ENCODE measurements at regions not wholly inside any gene's neighbourhood (a gene's known extent, or its start where the extent isn't known, plus 50 kb on each side); places are given as distances from the start of the nearest gene placed in this dataset.
"Not testable (repeated sequence)": the region's sequence is repeated elsewhere in the genome, so short reads cannot be mapped to it uniquely, and the experiment has no call there.

DNA sequence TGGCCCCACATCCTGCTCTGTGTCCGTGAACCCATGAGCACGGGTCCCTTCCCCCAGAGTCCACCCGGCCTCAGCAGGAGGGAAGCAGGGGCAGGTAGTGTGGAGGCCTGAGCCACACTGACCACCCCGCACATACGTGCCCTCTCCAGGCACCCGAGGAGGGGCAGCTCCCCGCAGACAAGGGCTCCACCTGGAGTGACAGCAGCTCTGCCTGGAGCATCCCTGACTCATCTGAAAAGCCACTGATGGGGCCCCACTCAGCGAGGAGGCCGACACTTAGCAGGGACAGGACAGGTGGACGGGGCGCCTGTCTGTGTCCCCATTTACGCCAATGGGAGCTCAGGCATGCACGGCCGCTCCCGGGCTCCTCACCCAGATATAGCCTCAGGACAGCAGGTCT, 237.6 kb upstream of the SFSWAP start:
- Histone ChIP-seq H3K27me3 (no peaks in the 10 kb centered on the region), H3K79me2 (no peaks in the 10 kb centered on the region), H4K20me1 (ENCODE audit: insufficient read depth, poor library complexity, severe bottlenecking) (no peaks in the 10 kb centered on the region), H3K9me2 (replicated peaks; ENCODE audit: insufficient read depth) (no peaks in the 10 kb centered on the region), H3K4me2 (no peak overlapping the region), H3K4me3 (no peak overlapping the region), H3K27ac (no peak overlapping the region), H2AFZ (no peak overlapping the region), H3K9me3 (ENCODE audit: low read depth) (no peaks in the 10 kb centered on the region), H3K4me1 (ENCODE audit: insufficient read depth) (no peaks in the 10 kb centered on the region), H3K36me3 (replicated peaks; ENCODE audit: insufficient read depth, low read depth) (no peaks in the 10 kb centered on the region)
- 88% methylated on average over 15 of the region's 15 CpGs for WGBS (ENCODE audit: low lambda C conversion rate, missing lambda C conversion rate)
- TF ChIP-seq, protein P1, sequence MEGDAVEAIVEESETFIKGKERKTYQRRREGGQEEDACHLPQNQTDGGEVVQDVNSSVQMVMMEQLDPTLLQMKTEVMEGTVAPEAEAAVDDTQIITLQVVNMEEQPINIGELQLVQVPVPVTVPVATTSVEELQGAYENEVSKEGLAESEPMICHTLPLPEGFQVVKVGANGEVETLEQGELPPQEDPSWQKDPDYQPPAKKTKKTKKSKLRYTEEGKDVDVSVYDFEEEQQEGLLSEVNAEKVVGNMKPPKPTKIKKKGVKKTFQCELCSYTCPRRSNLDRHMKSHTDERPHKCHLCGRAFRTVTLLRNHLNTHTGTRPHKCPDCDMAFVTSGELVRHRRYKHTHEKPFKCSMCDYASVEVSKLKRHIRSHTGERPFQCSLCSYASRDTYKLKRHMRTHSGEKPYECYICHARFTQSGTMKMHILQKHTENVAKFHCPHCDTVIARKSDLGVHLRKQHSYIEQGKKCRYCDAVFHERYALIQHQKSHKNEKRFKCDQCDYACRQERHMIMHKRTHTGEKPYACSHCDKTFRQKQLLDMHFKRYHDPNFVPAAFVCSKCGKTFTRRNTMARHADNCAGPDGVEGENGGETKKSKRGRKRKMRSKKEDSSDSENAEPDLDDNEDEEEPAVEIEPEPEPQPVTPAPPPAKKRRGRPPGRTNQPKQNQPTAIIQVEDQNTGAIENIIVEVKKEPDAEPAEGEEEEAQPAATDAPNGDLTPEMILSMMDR (IDR thresholded peaks at IDR 0.05; ENCODE audit: poor library complexity) = no peak
- no peak for TF ChIP-seq EZH2 (IDR thresholded peaks at IDR 0.05; ENCODE audit: borderline replicate concordance)
- DNase-seq (ENCODE audit: low spot score) = no peak

DNA sequence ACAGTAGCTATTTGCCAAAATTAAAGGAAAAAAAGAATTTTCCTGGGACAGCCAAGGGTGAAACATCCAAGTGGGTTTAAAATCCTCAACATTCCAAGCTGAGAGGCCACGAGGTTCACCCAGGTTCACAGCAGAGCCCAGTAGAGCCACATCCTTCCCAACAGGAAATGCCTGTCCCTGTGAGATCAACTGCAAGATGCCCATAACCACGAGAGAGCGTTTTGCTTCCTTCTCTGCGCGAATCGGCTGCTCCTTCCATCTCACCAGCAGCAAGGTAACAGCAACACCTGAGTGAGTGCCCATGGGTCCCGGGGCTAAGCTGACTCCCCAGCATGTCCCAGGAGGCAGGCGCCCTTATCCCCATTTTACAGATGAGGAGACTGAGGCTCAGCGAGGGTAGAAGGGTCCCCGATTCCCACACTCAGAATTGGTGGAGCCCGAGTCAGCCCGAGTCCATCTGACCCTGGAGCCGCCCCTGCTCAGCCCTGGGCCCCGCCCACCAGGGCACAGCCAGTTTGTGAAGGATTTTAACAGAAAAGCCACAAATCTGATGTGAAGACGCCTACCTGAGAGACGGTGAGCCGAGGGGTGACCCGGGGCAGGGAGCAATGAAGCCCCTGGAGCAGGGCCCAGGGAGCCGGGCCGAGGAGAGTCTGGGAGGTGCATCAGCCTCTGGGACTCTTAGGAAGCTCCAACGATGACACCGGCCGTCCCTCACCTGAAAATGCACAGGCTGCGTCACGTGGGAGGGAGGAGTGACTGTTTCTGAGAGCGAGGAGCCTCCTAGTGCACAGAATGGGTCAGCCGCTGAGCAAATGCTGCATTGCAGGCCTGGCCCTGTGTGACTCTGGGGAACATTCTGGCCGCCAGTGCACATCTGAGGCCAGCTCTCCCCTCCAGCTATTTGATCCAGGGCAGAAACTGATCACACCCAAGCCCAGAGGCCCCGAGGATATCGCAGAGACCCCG, 236.9 kb upstream of the SFSWAP start:
- H3K4me2 ChIP-seq = no peak overlapping the region
- H3K4me1 ChIP-seq (ENCODE audit: insufficient read depth) = no peaks in the 10 kb centered on the region
- no peaks in the 10 kb centered on the region for H3K9me3 ChIP-seq (ENCODE audit: low read depth)
- WGBS (ENCODE audit: low lambda C conversion rate, missing lambda C conversion rate) = 76% methylated on average over 31 of the region's 31 CpGs
- no peak overlapping the region for H3K4me3 ChIP-seq
- H3K79me2 ChIP-seq = no peaks in the 10 kb centered on the region
- H3K9me2 ChIP-seq (replicated peaks; ENCODE audit: insufficient read depth) = no peaks in the 10 kb centered on the region
- DNase-seq (ENCODE audit: low spot score) = no peak
- no peaks in the 10 kb centered on the region for H3K36me3 ChIP-seq (replicated peaks; ENCODE audit: insufficient read depth, low read depth)
- H3K27me3 ChIP-seq = no peaks in the 10 kb centered on the region
- TF ChIP-seq EZH2phosphoT487 (IDR thresholded peaks at IDR 0.05; ENCODE audit: low read depth, severe bottlenecking, unreplicated experiment) = no peak
- TF ChIP-seq, protein P1 (IDR thresholded peaks at IDR 0.05; ENCODE audit: poor library complexity) = no peak
- TF ChIP-seq EZH2 (IDR thresholded peaks at IDR 0.05; ENCODE audit: borderline replicate concordance) = no peak
- H4K20me1 ChIP-seq (ENCODE audit: insufficient read depth, poor library complexity, severe bottlenecking) = no peaks in the 10 kb centered on the region
- no peak overlapping the region for H2AFZ ChIP-seq
- no peak overlapping the region for H3K27ac ChIP-seq

DNA sequence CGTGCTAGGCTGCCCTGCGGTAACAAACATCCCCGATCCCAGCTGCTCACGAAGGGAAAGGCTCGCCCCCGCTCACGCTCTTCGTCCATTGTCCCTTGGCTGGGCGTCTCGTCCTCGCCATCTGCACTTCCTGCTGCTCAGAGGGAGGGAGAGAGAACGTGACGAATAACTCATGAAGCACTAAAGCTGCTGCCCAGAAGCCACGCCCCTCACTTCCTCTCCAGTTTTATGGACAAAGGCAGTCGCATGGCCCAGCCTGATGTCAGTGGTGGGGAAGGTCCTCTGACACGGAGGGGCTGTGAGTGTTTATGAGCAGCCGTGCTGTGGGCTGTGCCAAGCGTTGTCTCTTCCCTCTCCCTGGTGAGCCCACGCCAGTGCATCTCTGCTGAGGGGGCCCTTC, 235.9 kb upstream of the SFSWAP start:
- not testable (repeated sequence) for DNase-seq (ENCODE audit: low spot score); H3K4me2 ChIP-seq

DNA sequence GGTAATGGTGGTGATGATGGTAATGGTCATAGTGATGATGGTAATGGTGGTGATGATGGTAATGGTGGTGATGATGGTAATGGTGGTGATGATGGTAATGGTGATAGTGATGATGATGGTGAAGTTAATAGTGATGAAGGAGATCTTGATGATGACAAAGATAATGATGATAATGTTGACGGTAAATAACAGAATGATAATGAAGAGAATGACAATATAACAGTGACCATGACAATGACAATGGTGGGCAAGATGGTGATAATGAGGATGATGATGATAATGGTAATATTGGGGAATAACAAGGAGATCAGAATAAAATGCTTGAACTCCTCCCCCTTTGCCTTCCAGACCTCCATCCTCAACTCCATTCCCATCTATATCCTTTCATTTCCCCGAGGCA, 233.3 kb upstream of the SFSWAP start:
- WGBS (ENCODE audit: low lambda C conversion rate, missing lambda C conversion rate) = 95% methylated on average over 2 of the region's 2 CpGs
- no peaks in the 10 kb centered on the region for H3K36me3 ChIP-seq (replicated peaks; ENCODE audit: insufficient read depth, low read depth)
- H3K4me3 ChIP-seq = no peak overlapping the region
- H3K27ac ChIP-seq = no peak overlapping the region
- no peaks in the 10 kb centered on the region for H3K9me2 ChIP-seq (replicated peaks; ENCODE audit: insufficient read depth)
- no peak overlapping the region for H3K4me2 ChIP-seq
- H3K27me3 ChIP-seq = no peaks in the 10 kb centered on the region
- H4K20me1 ChIP-seq (ENCODE audit: insufficient read depth, poor library complexity, severe bottlenecking) = no peaks in the 10 kb centered on the region
- H3K4me1 ChIP-seq (ENCODE audit: insufficient read depth) = no peaks in the 10 kb centered on the region
- no peak overlapping the region for H2AFZ ChIP-seq
- no peaks in the 10 kb centered on the region for H3K9me3 ChIP-seq (ENCODE audit: low read depth)
- no peak for TF ChIP-seq EZH2phosphoT487 (IDR thresholded peaks at IDR 0.05; ENCODE audit: low read depth, severe bottlenecking, unreplicated experiment)
- no peak for TF ChIP-seq EZH2 (IDR thresholded peaks at IDR 0.05; ENCODE audit: borderline replicate concordance)
- TF ChIP-seq, protein P1 (IDR thresholded peaks at IDR 0.05; ENCODE audit: poor library complexity) = no peak
- DNase-seq (ENCODE audit: low spot score) = no peak
- H3K79me2 ChIP-seq = no peaks in the 10 kb centered on the region

More for the DNA sequence above, 235.9 kb upstream of the SFSWAP start:
- not testable (repeated sequence) for H3K4me3 ChIP-seq; H3K27me3 ChIP-seq; H4K20me1 ChIP-seq (ENCODE audit: insufficient read depth, poor library complexity, severe bottlenecking); H3K27ac ChIP-seq; H3K36me3 ChIP-seq (replicated peaks; ENCODE audit: insufficient read depth, low read depth); H3K9me2 ChIP-seq (replicated peaks; ENCODE audit: insufficient read depth); H2AFZ ChIP-seq; H3K4me1 ChIP-seq (ENCODE audit: insufficient read depth); H3K79me2 ChIP-seq; H3K9me3 ChIP-seq (ENCODE audit: low read depth)
- WGBS (ENCODE audit: low lambda C conversion rate, missing lambda C conversion rate) = 53% methylated on average over 5 of the region's 19 CpGs
